Astrocyte (in vitro differentiated cells and primary cell): ENCODE measurements at regions not wholly inside any gene's neighbourhood (a gene's known extent, or its start where the extent isn't known, plus 50 kb on each side); places are given as distances from the start of the nearest gene placed in this dataset.

ENCODE experiments used
- DNase-seq: peaks from one replicate; pipeline ENCODE4 v3.0.0-alpha.2; 2010; ENCODE audit warnings: low read depth
- FAIRE-seq: peaks from 2 replicates; lab custom pipeline; 2011; peaks lifted over from hg19 to GRCh38; lab: Jason Lieb, UNC
- H2AFZ ChIP-seq: 2 replicates; pipeline ENCODE4 v1.6.0; 2012; ENCODE audit warnings: low read depth, low read length, inconsistent platforms
- H3K27ac ChIP-seq: 2 replicates; pipeline ENCODE4 v1.5.1; 2011; ENCODE audit warnings: low read depth, low read length, inconsistent platforms
- H3K27me3 ChIP-seq: 2 replicates; pipeline ENCODE4 v1.6.0; 2011; ENCODE audit warnings: low read length, inconsistent platforms; ENCODE audit not compliant: insufficient read depth
- H3K36me3 ChIP-seq: 2 replicates; pipeline ENCODE4 v1.5.1; 2011; ENCODE audit warnings: low read length, inconsistent platforms; ENCODE audit not compliant: insufficient read depth
- H3K4me1 ChIP-seq: 2 replicates; pipeline ENCODE4 v1.5.1; 2011; ENCODE audit warnings: low read length, inconsistent platforms; ENCODE audit not compliant: insufficient read depth
- H3K4me2 ChIP-seq: 2 replicates; pipeline ENCODE4 v1.6.0; 2012; ENCODE audit warnings: low read length, inconsistent platforms
- H3K4me3 ChIP-seq: 2 replicates; pipeline ENCODE4 v1.5.1; 2011; ENCODE audit warnings: low read depth, mild to moderate bottlenecking, low read length, inconsistent platforms; ENCODE audit not compliant: insufficient read depth
- H3K79me2 ChIP-seq: 2 replicates; pipeline ENCODE4 v1.6.0; 2012; ENCODE audit warnings: mild to moderate bottlenecking, low read length, inconsistent platforms; ENCODE audit not compliant: insufficient read depth
- H3K9ac ChIP-seq: 2 replicates; pipeline ENCODE4 v1.6.0; 2012; ENCODE audit warnings: mild to moderate bottlenecking, low read length, inconsistent platforms
- H3K9me3 ChIP-seq: 2 replicates; pipeline ENCODE4 v1.5.1; 2012; ENCODE audit warnings: low read depth, mild to moderate bottlenecking, low read length, inconsistent platforms; ENCODE audit not compliant: insufficient read depth
- H4K20me1 ChIP-seq: 2 replicates; pipeline ENCODE4 v1.6.0; 2012; ENCODE audit warnings: low read length, inconsistent platforms; ENCODE audit not compliant: insufficient read depth
- H3K27ac Mint-ChIP-seq: one replicate; pipeline ENCODE4 v1.8.0; 2021; ENCODE audit warnings: mild to moderate bottlenecking, mixed read lengths; ENCODE audit not compliant: unreplicated experiment
- H3K27me3 Mint-ChIP-seq: one replicate; pipeline ENCODE4 v1.8.0; 2021; ENCODE audit warnings: low read depth, mixed read lengths; ENCODE audit not compliant: unreplicated experiment
- H3K36me3 Mint-ChIP-seq: one replicate; pipeline ENCODE4 v1.8.0; 2021; ENCODE audit warnings: low read depth, mixed read lengths; ENCODE audit not compliant: unreplicated experiment
- H3K4me1 Mint-ChIP-seq: one replicate; pipeline ENCODE4 v1.8.0; 2021; ENCODE audit warnings: low read depth, mixed read lengths; ENCODE audit not compliant: unreplicated experiment
- H3K4me3 Mint-ChIP-seq: one replicate; pipeline ENCODE4 v1.8.0; 2021; ENCODE audit warnings: mild to moderate bottlenecking, moderate library complexity, mixed read lengths; ENCODE audit not compliant: unreplicated experiment
- H3K9me3 Mint-ChIP-seq: one replicate; pipeline ENCODE4 v1.8.0; 2021; ENCODE audit warnings: mild to moderate bottlenecking, mixed read lengths; ENCODE audit not compliant: unreplicated experiment
- CTCF ChIP-seq: IDR thresholded peaks from 2 replicates; pipeline ENCODE4 v1.5.1; 2011; ENCODE audit warnings: low read depth, mild to moderate bottlenecking, inconsistent platforms, low read length, moderate library complexity; ENCODE audit not compliant: insufficient read depth
- EZH2 ChIP-seq: IDR thresholded peaks from 2 replicates; pipeline ENCODE4 v1.6.1; 2012; ENCODE audit warnings: mild to moderate bottlenecking, low read length, inconsistent platforms; ENCODE audit not compliant: insufficient read depth

- Histone ChIP-seq H2AFZ (no peak overlapping the region), H3K27me3 (no peaks in the 10 kb centered on the region), H3K36me3 (no peaks in the 10 kb centered on the region), H3K4me2 (no peak overlapping the region), H4K20me1 (no peaks in the 10 kb centered on the region), H3K4me1 (no peaks in the 10 kb centered on the region), H3K9ac (no peak overlapping the region), H3K4me3 (no peak overlapping the region), H3K9me3 (no peaks in the 10 kb centered on the region), H3K27ac (no peak overlapping the region), H3K79me2 (no peaks in the 10 kb centered on the region)
- Mint-ChIP-seq H3K4me3 (no peak overlapping the region), H3K36me3 (no peaks in the 10 kb centered on the region), H3K9me3 (no peaks in the 10 kb centered on the region), H3K4me1 (peaks cover 11% of the 10 kb centered on the region), H3K27me3 (no peaks in the 10 kb centered on the region), H3K27ac (no peak overlapping the region)
- FAIRE-seq (no peak), DNase-seq (no peak)
- no peak for TF ChIP-seq EZH2
- no peak for TF ChIP-seq CTCF
Observed at GRCh38 chr2:60368456-60368855, 185.0 kb downstream of the BCL11A start.

GRCh38 chr2:60366135-60366712 lies 187.2 kb downstream of the BCL11A start:
- Mint-ChIP-seq H3K36me3 (no peaks in the 10 kb centered on the region), H3K4me3 (no peak overlapping the region), H3K27me3 (no peaks in the 10 kb centered on the region), H3K27ac (no peak overlapping the region), H3K9me3 (peaks cover 5% of the 10 kb centered on the region), H3K4me1 (peaks cover 11% of the 10 kb centered on the region)
- H3K4me1 ChIP-seq: no peaks in the 10 kb centered on the region
- H3K9me3 ChIP-seq: no peaks in the 10 kb centered on the region
- no peaks in the 10 kb centered on the region for H4K20me1 ChIP-seq
- H3K9ac ChIP-seq: no peak overlapping the region
- no peak overlapping the region for H3K4me2 ChIP-seq
- H3K27ac ChIP-seq: no peak overlapping the region
- no peaks in the 10 kb centered on the region for H3K27me3 ChIP-seq
- H3K4me3 ChIP-seq: no peak overlapping the region
- no peaks in the 10 kb centered on the region for H3K79me2 ChIP-seq
- H3K36me3 ChIP-seq: no peaks in the 10 kb centered on the region
- TF ChIP-seq CTCF (no peak), EZH2 (no peak)
- FAIRE-seq (no peak), DNase-seq (no peak)
- H2AFZ ChIP-seq: no peak overlapping the region

GRCh38 chr2:60365556-60365955 lies 187.9 kb downstream of the BCL11A start:
- Histone ChIP-seq H3K4me3 (no peak overlapping the region), H3K9ac (no peak overlapping the region), H3K4me2 (no peak overlapping the region), H3K36me3 (no peaks in the 10 kb centered on the region), H2AFZ (no peak overlapping the region), H3K27me3 (no peaks in the 10 kb centered on the region), H3K9me3 (no peaks in the 10 kb centered on the region), H3K4me1 (no peaks in the 10 kb centered on the region), H3K79me2 (no peaks in the 10 kb centered on the region), H4K20me1 (no peaks in the 10 kb centered on the region), H3K27ac (no peak overlapping the region)
- DNase-seq: peak; percentile 1
- no peaks in the 10 kb centered on the region for H3K36me3 Mint-ChIP-seq
- FAIRE-seq: no peak
- H3K4me1 Mint-ChIP-seq: peaks cover 11% of the 10 kb centered on the region
- no peak overlapping the region for H3K4me3 Mint-ChIP-seq
- no peaks in the 10 kb centered on the region for H3K27me3 Mint-ChIP-seq
- no peak for TF ChIP-seq EZH2
- no peak for TF ChIP-seq CTCF
- no peak overlapping the region for H3K27ac Mint-ChIP-seq
- peaks cover 5% of the 10 kb centered on the region for H3K9me3 Mint-ChIP-seq
